ENCODE measurements at regions not wholly inside any gene's neighbourhood (a gene's known extent, or its start where the extent isn't known, plus 50 kb on each side); places are given as distances from the start of the nearest gene placed in this dataset.
"Not testable (repeated sequence)": the region's sequence is repeated elsewhere in the genome, so short reads cannot be mapped to it uniquely, and the experiment has no call there.

DNA sequence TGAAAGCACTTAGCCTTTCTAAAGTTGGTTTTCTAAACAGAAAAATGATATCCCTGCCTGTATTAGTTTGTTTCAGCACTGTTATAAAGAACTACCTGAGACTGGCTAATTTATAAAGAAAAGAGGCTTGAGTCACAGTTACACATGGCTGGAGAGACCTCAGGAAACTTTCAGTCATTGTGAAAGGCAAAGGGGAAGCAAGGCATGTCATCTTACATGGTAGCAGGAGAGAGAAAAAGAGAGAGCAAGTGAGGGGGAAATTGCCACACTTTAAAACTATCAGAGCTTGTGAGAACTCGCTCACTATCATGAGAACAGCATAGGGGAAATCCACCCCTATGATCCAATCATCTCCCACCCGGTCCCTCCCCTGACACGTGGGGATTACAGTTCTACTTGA, 64.9 kb downstream of the FAM170A start:
- DNase-seq: peak; percentile 22

DNA sequence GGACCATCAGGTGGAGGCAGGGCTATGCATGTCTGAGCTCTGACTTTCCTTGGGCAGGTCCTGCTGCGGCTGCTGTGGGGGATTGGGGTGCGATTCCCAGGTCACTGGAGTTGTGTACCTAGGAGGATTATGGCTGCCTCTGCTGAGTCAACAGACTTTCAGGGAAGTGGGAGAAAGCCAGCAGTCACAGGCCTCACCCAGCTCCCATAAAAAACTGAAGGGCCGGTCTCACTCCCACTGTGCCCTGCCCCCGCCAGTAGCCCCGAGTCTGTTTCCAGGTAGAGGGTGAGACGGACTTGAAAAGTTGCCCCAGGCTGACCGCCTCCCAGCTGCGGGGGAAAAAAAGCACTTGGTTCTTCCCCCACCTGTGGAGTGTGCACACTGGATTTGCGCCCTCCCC, 76.7 kb downstream of the FAM170A start:
- no peak for DNase-seq

DNA sequence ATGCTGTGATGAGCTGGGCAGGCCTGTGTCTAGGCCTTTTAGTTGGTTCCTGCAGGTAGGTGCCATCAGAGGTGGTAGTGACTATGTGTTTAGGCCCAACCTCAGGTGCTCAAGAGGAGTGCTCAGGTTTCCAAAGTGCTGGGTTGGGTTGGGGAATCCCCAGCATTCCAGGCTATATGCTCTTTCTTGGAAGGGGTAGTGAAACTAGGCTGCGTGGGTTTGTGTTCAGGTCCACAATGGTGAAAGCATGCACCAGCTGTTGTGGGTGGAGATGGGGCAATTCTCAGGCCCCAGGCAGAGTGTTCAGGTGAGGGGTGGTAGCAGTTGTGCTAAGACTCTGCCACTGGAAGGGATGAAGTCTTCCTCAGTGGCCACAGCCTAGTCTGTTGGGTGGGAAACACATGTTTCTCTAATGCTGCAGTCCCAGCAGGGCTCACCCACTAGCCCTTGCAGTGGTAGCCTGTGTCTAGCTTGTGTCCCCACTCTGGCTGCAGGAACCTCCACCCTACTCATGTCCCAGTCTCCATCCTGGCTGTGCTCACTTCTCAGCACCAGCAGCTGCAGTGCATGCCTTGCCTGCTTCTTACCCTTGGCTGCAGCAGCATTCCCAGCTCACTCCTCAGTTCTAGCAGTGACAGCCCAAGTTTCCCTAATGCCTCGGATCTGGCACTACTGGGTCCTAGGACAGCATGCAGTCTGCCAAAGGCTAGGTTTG, 78.9 kb downstream of the FAM170A start:
- DNase-seq: no peak

GRCh38 chr5:119721775-119722174, 92.4 kb downstream of the FAM170A start:
- DNase-seq: no peak

DNA sequence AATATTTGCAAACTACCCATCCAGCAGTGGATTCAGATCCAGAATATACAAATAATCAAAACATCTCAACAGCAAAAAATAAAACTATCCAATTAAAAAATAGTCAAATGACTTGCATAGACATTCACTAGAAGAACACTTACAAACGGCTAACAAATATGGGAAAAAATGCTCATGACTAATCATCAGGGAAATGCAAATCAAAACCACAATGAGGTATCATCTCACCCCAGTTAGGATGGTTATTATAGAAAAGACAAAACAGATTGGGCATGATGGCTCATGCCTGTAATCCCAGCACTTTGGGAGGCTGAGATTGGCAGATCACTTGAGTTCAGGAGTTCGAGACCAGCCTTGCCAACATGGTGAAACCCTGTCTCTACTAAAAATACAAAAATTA, 95.9 kb downstream of the FAM170A start:
- not testable (repeated sequence) for DNase-seq

DNA sequence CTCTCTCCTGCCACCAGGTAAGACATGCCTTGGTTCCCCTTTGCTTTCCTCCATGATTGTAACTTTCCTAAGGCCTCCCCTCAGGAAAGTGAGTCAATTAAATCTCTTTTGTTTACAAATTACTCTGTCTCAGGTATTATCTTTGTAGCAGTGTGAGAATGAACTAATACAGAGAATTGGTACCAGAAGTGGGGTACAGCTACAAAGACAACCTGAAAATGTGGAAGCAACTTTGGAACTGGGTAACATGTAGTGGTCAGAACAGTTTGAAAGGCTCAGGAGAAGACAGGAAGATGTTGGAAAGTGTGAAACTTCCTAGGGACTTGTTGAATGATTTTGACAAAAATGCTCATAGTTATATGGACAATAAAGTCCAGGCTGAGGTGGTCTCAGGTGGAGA, 97.2 kb downstream of the FAM170A start:
- no peak for DNase-seq

- no peak for DNase-seq
Observed at GRCh38 chr5:119740225-119740624, 110.9 kb downstream of the FAM170A start.

DNA sequence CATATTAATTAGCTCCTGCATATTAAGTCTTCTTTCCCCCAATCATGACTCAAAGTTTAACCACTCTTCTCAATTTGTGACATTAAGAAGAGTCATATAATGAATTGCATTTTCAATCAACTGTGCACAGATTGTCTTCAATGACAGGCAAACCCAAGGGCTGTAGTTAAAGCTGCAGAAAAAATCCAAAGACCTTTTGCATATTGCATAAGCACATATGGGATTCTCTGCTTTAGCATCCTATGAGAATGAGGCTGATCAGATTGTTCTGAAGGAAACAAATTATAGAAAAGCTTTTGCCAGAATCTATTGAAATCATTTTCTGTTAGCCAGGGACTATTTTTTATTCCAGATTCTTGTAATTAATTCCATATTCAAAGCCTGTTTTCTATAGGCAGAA, 112.3 kb downstream of the FAM170A start:
- no peak for DNase-seq

DNA sequence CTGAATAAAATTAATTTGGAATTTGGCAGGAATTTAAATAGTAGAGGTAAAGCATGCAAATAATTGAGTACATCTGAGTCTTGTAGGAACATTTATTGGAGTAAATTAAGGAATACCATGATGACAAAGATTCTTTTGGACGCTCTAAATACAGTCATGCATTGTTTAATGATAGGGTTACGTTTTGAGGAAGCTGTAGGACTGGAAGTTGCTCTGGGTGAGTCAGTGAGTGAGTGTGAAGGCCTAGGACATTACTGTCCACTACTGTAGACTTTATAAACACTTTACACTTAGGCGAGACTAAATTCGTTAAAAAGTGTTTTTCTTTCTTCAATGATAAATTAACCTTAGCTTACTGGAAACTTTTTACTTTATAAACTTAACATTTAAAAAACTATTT, 113.0 kb downstream of the FAM170A start:
- no peak for DNase-seq

GRCh38 chr5:119743927-119744326, 114.6 kb downstream of the FAM170A start:
- no peak for DNase-seq

GRCh38 chr5:119745976-119746375, 116.6 kb downstream of the FAM170A start:
- no peak for DNase-seq

- no peak for DNase-seq
Observed at GRCh38 chr5:119746984-119747383, 117.6 kb downstream of the FAM170A start.

DNA sequence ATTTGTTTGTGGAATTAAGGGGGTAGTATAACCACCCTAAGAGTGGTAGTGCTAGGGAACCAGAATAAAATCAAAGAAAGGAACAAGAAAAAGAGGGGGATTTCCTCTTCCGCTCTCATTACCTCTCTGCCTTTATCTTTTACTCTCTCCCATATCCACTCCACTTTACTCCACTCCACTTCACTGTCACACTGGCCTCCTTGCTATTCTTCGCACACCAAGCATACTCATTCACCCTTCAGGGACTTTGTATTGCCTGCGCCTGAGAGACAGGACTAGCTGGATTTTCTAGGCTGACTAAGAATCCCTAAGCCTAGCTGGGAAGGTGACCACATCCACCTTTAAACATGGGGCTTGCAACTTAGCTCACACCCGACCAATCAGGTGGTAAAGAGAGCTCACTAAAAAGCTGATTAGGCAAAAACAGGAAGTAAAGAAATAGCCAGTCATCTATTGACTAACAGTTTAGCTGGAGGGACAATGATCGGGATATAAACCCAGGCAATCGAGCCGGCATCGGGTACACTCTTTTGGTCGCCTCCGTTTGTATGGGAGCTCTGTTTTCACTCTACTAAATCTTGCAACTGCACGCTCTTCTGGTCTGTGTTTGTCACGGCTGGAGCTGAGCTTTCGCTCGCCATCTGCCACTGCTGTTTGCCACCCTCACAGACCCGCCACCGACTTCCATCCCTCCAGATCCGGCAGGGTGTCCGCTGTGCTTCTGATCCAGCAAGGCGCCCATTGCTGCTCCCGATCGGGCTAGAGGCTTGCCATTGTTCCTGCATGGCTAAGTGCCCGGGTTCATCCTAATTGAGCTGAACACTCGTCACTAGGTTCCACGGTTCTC, 121.8 kb downstream of the FAM170A start:
- DNase-seq: no peak

DNA sequence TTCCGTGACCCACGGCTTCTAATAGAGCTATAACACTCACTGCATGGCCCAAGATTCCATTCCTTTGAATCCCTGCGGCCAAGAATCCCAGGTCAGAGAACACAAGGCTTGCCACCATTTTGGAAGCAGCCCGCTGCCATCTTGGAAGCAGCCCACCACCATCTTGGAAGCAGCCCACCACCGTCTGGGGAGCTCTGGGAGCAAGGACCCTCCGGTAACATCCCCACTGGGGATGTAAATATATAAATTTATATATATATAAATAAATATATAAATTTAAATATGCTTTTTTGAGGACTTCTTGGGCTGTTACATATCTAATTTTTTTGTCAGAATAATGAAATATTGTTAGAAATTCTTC, 122.4 kb downstream of the FAM170A start:
- DNase-seq: no peak

DNA sequence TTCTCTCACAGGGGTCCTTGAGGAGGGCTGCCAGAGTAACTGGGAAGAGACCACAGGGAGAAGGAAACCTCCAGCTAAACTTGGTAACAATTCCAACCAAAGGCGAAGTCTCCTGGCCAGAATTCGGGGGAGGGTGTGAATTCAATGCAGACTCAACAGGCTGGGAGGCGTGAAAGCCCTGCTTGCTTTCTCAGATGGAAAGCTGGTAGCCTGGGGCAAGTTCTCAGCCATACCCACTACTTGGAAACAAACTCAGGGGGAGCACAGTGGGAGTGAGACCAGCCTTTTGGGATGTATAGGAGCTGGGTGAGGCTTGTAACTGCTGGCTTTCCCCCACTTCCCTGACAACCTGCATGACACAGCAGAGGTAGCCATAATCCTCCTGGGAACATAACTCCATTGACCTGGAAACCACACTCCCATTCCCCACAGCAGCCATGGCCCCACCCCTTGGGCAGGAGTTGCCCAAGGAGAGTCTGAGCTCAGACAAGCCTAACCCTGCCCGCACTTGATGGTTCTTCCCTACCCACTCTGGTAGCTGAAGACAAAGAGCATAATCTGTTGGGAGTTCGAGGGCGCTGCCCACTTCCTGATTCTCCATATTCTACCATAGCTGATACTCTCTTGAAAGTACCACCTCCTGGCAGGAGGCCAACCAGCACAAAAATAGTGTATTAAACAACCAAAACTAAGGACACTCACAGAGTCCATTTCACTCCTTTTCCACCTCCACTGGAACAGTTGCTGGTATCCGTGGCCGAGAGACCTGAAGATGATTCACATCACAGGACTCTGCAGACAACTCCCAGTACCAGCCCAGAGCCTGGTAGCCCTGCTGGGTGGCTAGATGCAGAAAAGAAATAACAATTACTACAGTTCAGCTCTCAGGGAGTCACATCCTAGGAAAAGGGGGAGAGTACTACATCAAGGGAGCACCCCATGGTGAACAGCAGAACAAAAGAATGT, 123.8 kb downstream of the FAM170A start:
- no peak for DNase-seq

- not testable (repeated sequence) for DNase-seq
Observed at GRCh38 chr5:119754825-119755224, 125.5 kb downstream of the FAM170A start.

GRCh38 chr5:119757276-119757675, 127.9 kb downstream of the FAM170A start:
- no peak for DNase-seq

GRCh38 chr5:119769695-119770693, 140.6 kb downstream of the FAM170A start:
- not testable (repeated sequence) for DNase-seq

GRCh38 chr5:119780145-119780544, 150.8 kb downstream of the FAM170A start:
- DNase-seq: not testable (repeated sequence)

DNA sequence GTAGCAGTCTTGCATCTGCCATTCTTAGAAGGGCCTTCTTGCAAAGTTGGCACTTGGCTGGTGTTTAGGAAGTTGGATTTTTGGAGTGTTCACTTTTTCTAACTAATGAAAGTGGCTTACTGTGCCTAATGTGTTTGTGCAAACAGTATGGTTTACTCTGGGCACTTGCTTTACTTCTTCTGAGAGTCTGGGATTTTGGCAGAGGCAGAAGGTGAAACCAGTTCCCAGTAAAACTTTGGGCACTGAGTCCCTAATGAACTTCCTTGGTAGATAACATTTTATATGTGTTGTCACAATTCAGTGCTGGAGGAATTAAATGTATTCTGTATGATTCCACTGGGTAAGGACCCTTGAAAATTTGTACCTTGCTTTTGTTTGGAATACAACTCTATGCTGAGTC, 155.7 kb downstream of the FAM170A start:
- DNase-seq: no peak

- no peak for DNase-seq
Observed at GRCh38 chr5:119789406-119790117, 160.2 kb downstream of the FAM170A start.

Data from GF-D8 (cell line).